Kidney epithelial cell (primary cell): ENCODE measurements at regions not wholly inside any gene's neighbourhood (a gene's known extent, or its start where the extent isn't known, plus 50 kb on each side); places are given as distances from the start of the nearest gene placed in this dataset.

Source experiments
- DNase-seq: peaks from one replicate; pipeline ENCODE4 v3.0.0-alpha.2; 2010; ENCODE audit warnings: low read depth
- H3K27me3 ChIP-seq: 2 replicates; pipeline ENCODE4 v1.6.0; 2011; ENCODE audit warnings: low read length; ENCODE audit not compliant: control insufficient read depth, insufficient read depth
- H3K36me3 ChIP-seq: 2 replicates; pipeline ENCODE4 v1.5.1; 2011; ENCODE audit warnings: low read length; ENCODE audit not compliant: control insufficient read depth, insufficient read depth
- H3K4me3 ChIP-seq: 2 replicates; pipeline ENCODE4 v1.5.1; 2011; ENCODE audit warnings: low read depth, mild to moderate bottlenecking, control low read depth, low read length
- CTCF ChIP-seq: IDR thresholded peaks from 2 replicates; pipeline ENCODE4 v1.5.1; 2011; ENCODE audit warnings: mild to moderate bottlenecking, moderate library complexity, low read length, control low read depth, inconsistent platforms; ENCODE audit not compliant: insufficient read depth, poor library complexity, severe bottlenecking

- no peak for DNase-seq
- no peak for TF ChIP-seq CTCF
These were observed 68.6 kb upstream of the ONECUT1 start for GRCh38 chr15:52858782-52859176.

GRCh38 chr15:52857937-52858781, 68.0 kb upstream of the ONECUT1 start:
- Histone ChIP-seq H3K36me3 (no peaks in the 10 kb centered on the region), H3K4me3 (no peak overlapping the region), H3K27me3 (peaks cover 2% of the 10 kb centered on the region)
- no peak for TF ChIP-seq CTCF
- DNase-seq: no peak

More at GRCh38 chr15:52858782-52859176, 68.6 kb upstream of the ONECUT1 start:
- no peaks in the 10 kb centered on the region for H3K36me3 ChIP-seq
- no peak overlapping the region for H3K4me3 ChIP-seq
- peaks cover 2% of the 10 kb centered on the region for H3K27me3 ChIP-seq

DNA sequence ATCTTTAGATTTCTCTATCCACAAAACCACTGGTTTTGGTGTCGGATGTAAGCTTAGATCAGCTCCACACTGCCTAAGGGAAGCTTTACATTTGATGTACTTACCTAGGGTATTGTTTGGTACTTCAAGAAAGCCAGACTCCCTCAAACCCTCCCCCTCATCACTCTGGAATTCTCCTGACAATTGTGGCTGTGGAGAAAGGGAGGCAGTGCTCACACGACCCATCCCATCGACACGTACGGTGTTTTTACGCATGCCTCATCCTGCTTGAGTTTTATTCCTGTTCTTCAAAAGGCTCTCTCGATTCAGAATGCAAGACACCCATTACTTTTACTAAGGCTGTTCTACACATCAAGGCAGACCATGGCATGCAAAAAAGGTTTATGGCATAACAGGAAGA, 67.3 kb upstream of the ONECUT1 start:
- H3K4me3 ChIP-seq: no peak overlapping the region
- no peak for DNase-seq
- TF ChIP-seq CTCF: no peak
- H3K36me3 ChIP-seq: no peaks in the 10 kb centered on the region
- H3K27me3 ChIP-seq: peaks cover 2% of the 10 kb centered on the region

- DNase-seq: no peak
- TF ChIP-seq CTCF: no peak
- Histone ChIP-seq H3K27me3 (peaks cover 2% of the 10 kb centered on the region), H3K36me3 (no peaks in the 10 kb centered on the region), H3K4me3 (no peak overlapping the region)
These were observed 66.2 kb upstream of the ONECUT1 start for GRCh38 chr15:52856286-52856685.

- Histone ChIP-seq H3K4me3 (no peak overlapping the region), H3K27me3 (peaks cover 2% of the 10 kb centered on the region), H3K36me3 (no peaks in the 10 kb centered on the region)
- DNase-seq: no peak
- TF ChIP-seq CTCF: no peak
These were observed 65.0 kb upstream of the ONECUT1 start for GRCh38 chr15:52855157-52855556.

- no peak for DNase-seq
- no peaks in the 10 kb centered on the region for H3K36me3 ChIP-seq
- H3K4me3 ChIP-seq: no peak overlapping the region
- no peak for TF ChIP-seq CTCF
- H3K27me3 ChIP-seq: no peaks in the 10 kb centered on the region
These were observed 54.7 kb upstream of the ONECUT1 start for GRCh38 chr15:52844823-52845222.
